ENCODE measurements at regions not wholly inside any gene's neighbourhood (a gene's known extent, or its start where the extent isn't known, plus 50 kb on each side); places are given as distances from the start of the nearest gene placed in this dataset.

- H3K23ac ChIP-seq (ENCODE audit: low read depth, low read length), result no peak overlapping the region
- no peak overlapping the region for H2BK15ac ChIP-seq (ENCODE audit: low read depth, low read length)
- ATAC-seq (ENCODE audit: low read depth), result no peak
- ChIA-PET CTCF (interaction anchor here (0.6 kb wide), 1 partner anchor 10 kb away, joined by 4 read pairs; no protein-coding TSS in a partner anchor), POLR2A (ENCODE audit: unreplicated experiment) (no interaction called here)
- no peak overlapping the region for H2BK5ac ChIP-seq (ENCODE audit: low read depth, low read length, poor library complexity, severe bottlenecking)
- no peaks in the 10 kb centered on the region for H3K79me1 ChIP-seq (ENCODE audit: low read depth in 1 of 2, low read length in 2 of 2)
- intact Hi-C loops (cut with micrococcal nuclease) (loop anchor here (10.0 kb wide), 1 partner anchor 260 kb away; no protein-coding TSS in a partner anchor), dilution Hi-C loops (cut with HindIII; ENCODE audit: low sequenced_read_pairs, unreplicated experiment) (no loop called here), in situ Hi-C loops (cut with MboI; ENCODE audit: low sequenced_read_pairs) (no loop called here)
- H3K36me3 ChIP-seq (ENCODE audit: control insufficient read depth, insufficient read depth, low read length), result no peaks in the 10 kb centered on the region; the same call in 1 of the 2 replicates
- H4K20me1 ChIP-seq (ENCODE audit: insufficient read depth, low read length), result no peaks in the 10 kb centered on the region
- no peak overlapping the region for H2BK120ac ChIP-seq (ENCODE audit: low read depth, low read length)
- no TSS peak for BruUV-seq (replicated peaks)
- no peak overlapping the region for H2AK9ac ChIP-seq (replicated peaks; ENCODE audit: low read depth, low read length, poor library complexity)
- no peak overlapping the region for H3K56ac ChIP-seq (ENCODE audit: extremely low read depth, insufficient read depth, low read length)
- H3K27ac ChIP-seq (ENCODE audit: insufficient read depth, low read length), result no peak overlapping the region
- H3K4me2 ChIP-seq (ENCODE audit: low read depth, low read length), result no peak overlapping the region
- no peak overlapping the region for H3K9ac ChIP-seq (ENCODE audit: low read depth, low read length)
- H2AK5ac ChIP-seq (ENCODE audit: low read depth, low read length), result no peak overlapping the region
- H3K14ac ChIP-seq (replicated peaks; ENCODE audit: low read depth, low read length), result no peak overlapping the region
- H2AFZ ChIP-seq (replicated peaks; ENCODE audit: low read length, poor library complexity), result no peak overlapping the region
- H3K4ac ChIP-seq (ENCODE audit: low read depth, low read length), result no peak overlapping the region
- H3K9me1 ChIP-seq (ENCODE audit: insufficient read depth, low read length), result peaks cover 7% of the 10 kb centered on the region; the same call in 1 of the 2 replicates
- H4K5ac ChIP-seq (ENCODE audit: low read depth, low read length), result no peak overlapping the region
- no peak overlapping the region for H3K4me3 ChIP-seq (ENCODE audit: insufficient read depth, low read depth, low read length)
- peaks cover 11% of the 10 kb centered on the region for H3K4me1 ChIP-seq (ENCODE audit: control insufficient read depth, insufficient read depth, low read length)
- H3K27me3 ChIP-seq (ENCODE audit: control insufficient read depth, insufficient read depth, low read length), result no peaks in the 10 kb centered on the region
- no peak overlapping the region for H3K18ac ChIP-seq (ENCODE audit: low read depth, low read length)
- WGBS, 2 experiments (ENCODE audit: extremely low coverage in 2 of 2, insufficient read length in 1 of 2), result no CpG with 5 or more reads among the region's 1 CpG
- no peak for TF ChIP-seq CTCF (conservative IDR thresholded peaks at IDR 0.05; ENCODE audit: low read depth, low read length)
- no peak for TF ChIP-seq MAZ (IDR thresholded peaks at IDR 0.05; ENCODE audit: borderline replicate concordance, low read depth, low read length)
- no peak for TF ChIP-seq RCOR1 (IDR thresholded peaks at IDR 0.05; ENCODE audit: insufficient replicate concordance, low read length)
- no peak for TF ChIP-seq ELK1 (IDR thresholded peaks at IDR 0.05; ENCODE audit: borderline replicate concordance, low read depth, low read length)
- TF ChIP-seq BHLHE40 (IDR thresholded peaks at IDR 0.05; ENCODE audit: low read depth, low read length), result no peak
- TF ChIP-seq POLR2A (IDR thresholded peaks at IDR 0.05; ENCODE audit: low read depth, low read length), result no peak
- no peak for TF ChIP-seq CHD1 (IDR thresholded peaks at IDR 0.05; ENCODE audit: low read depth, low read length)
- no peak for TF ChIP-seq FOS (IDR thresholded peaks at IDR 0.05; ENCODE audit: low read depth, low read length)
- TF ChIP-seq CEBPB (IDR thresholded peaks at IDR 0.05; ENCODE audit: low read depth, low read length), result no peak
- TF ChIP-seq MXI1 (IDR thresholded peaks at IDR 0.05; ENCODE audit: borderline replicate concordance, low read depth, low read length), result no peak
- H3K9me3 ChIP-seq (ENCODE audit: control insufficient read depth, insufficient read depth, low read length), result peaks cover 6% of the 10 kb centered on the region
- no peak for DNase-seq
- no peak overlapping the region for H4K8ac ChIP-seq (ENCODE audit: low read depth in 2 of 2, low read length in 2 of 2)
- no peak overlapping the region for H4K91ac ChIP-seq (ENCODE audit: insufficient read depth, low read depth, low read length)
- H2BK20ac ChIP-seq (ENCODE audit: low read depth, low read length), result no peak overlapping the region
These were observed 330.5 kb upstream of the ZFP42 start for GRCh38 chr4:187665086-187665485.
